Spleen (tissue), 7 donors: ENCODE measurements at regions not wholly inside any gene's neighbourhood (a gene's known extent, or its start where the extent isn't known, plus 50 kb on each side); places are given as distances from the start of the nearest gene placed in this dataset.
"Not testable (repeated sequence)": the region's sequence is repeated elsewhere in the genome, so short reads cannot be mapped to it uniquely, and the experiment has no call there.

Source experiments
- CTCF ChIP-seq, 11 experiments: fragments of 200-600 bp in 7 of 11; fragments of 450-650 bp in 4 of 11; sonication (generic) in 4 of 11; IDR thresholded peaks in 8 of 11; conservative IDR thresholded peaks in 3 of 11; 1 replicate in 7 of 11; 2 replicates in 4 of 11; pipeline versions ENCODE4 v1.4.0 to v1.8.0; 2016 to 2021; ENCODE audit warnings: antibody characterized with exemption in 11 of 11, inconsistent platforms in 4 of 11, mild to moderate bottlenecking in 1 of 11
- POLR2A ChIP-seq, 3 donors: fragments of 450-650 bp; IDR thresholded peaks; one replicate each; pipeline ENCODE4 v1.5.1; 2017; ENCODE audit warnings: antibody characterized with exemption in 3 of 3, mild to moderate bottlenecking in 1 of 3
- donor health status: DM: no; HTN: no; CAD: no; lungs with moderate emphysema.
- donor health status: DM: no; HTN: no; CAD: no.
- donor health status: DM: no; HTN: no; CAD: no.

- not testable (repeated sequence) for TF ChIP-seq CTCF (IDR thresholded peaks at IDR 0.05 in 8 of 11, conservative IDR thresholded peaks at IDR 0.05 in 3 of 11); POLR2A (IDR thresholded peaks at IDR 0.05)
These were observed 174.0 kb downstream of the AVL9 start for GRCh38 chr7:32669173-32669870.
